ENCODE measurements at regions not wholly inside any gene's neighbourhood (a gene's known extent, or its start where the extent isn't known, plus 50 kb on each side); places are given as distances from the start of the nearest gene placed in this dataset.

- no peak for TF ChIP-seq POLR2AphosphoS5 (IDR thresholded peaks at IDR 0.05; ENCODE audit: borderline replicate concordance, low read depth, low read length)
- TF ChIP-seq EZH2 (IDR thresholded peaks at IDR 0.05), result no peak
Measured at GRCh38 chr9:1717882-1718281, 297.3 kb upstream of the SMARCA2 start.
